Panc1 (cell line): ENCODE measurements at regions not wholly inside any gene's neighbourhood (a gene's known extent, or its start where the extent isn't known, plus 50 kb on each side); places are given as distances from the start of the nearest gene placed in this dataset.

ENCODE experiments used
- ATAC-seq: fragments of 200-7000 bp; cut with Tn5 transposase; 2 replicates; pipeline ENCODE4 v1.9.1; 2020; ENCODE audit warnings: mild to moderate bottlenecking, moderate library complexity
- BruUV-seq: library from RNA; stranded (reverse); fragments of 400-500 nt; replicated peaks from 2 replicates; lab custom pipeline; 2021; lab: Mats Ljungman, UMichigan
- CTCF ChIA-PET: fragments of 300-600 bp; sonication (Branson Sonifier 250); formaldehyde crosslinking; loops from one replicate; lab custom pipeline; 2022; ENCODE audit warnings: antibody characterized with exemption; lab: Charles Lee
- POLR2A ChIA-PET: fragments of 300-600 bp; sonication (Branson Sonifier 250); formaldehyde crosslinking; loops from one replicate; lab custom pipeline; 2022; ENCODE audit warnings: antibody characterized with exemption; lab: Charles Lee
- DNase-seq: peaks from one replicate; pipeline ENCODE4 v3.0.0-alpha.2; 2010; ENCODE audit warnings: low read depth, low spot score
- H3K27ac ChIP-seq: 2 replicates; pipeline ENCODE4 v1.5.1; 2011; ENCODE audit warnings: mild to moderate bottlenecking, low read length, inconsistent platforms
- H3K27me3 ChIP-seq: fragments of 200-500 bp; sonication (Bioruptor generic); 2 replicates; pipeline ENCODE4 v1.6.0; 2014; ENCODE audit warnings: low read length, inconsistent platforms; ENCODE audit not compliant: control insufficient read depth, insufficient read depth
- H3K36me3 ChIP-seq: fragments of 200-500 bp; sonication (Bioruptor generic); 2 replicates; pipeline ENCODE4 v1.5.1; 2014; ENCODE audit warnings: inconsistent platforms, mild to moderate bottlenecking, low read length, moderate library complexity; ENCODE audit not compliant: control insufficient read depth, insufficient read depth
- H3K4me1 ChIP-seq: 2 replicates; pipeline ENCODE4 v1.5.1; 2011; ENCODE audit warnings: inconsistent platforms, mild to moderate bottlenecking, low read length, moderate library complexity; ENCODE audit not compliant: control insufficient read depth, insufficient read depth
- H3K4me3 ChIP-seq, 2 experiments: 2 replicates each; pipeline ENCODE4 v1.5.1; 2011 to 2012; ENCODE audit warnings: low read depth in 2 of 2, low read length in 2 of 2, mild to moderate bottlenecking in 2 of 2, inconsistent platforms in 1 of 2, moderate library complexity in 1 of 2
- H3K9me3 ChIP-seq: fragments of 200-500 bp; sonication (Bioruptor generic); 2 replicates; pipeline ENCODE4 v1.5.1; 2014; ENCODE audit warnings: low read depth, mild to moderate bottlenecking, inconsistent platforms, low read length, moderate library complexity; ENCODE audit not compliant: control insufficient read depth, insufficient read depth
- CTCF ChIP-seq: fragments of 450-650 bp; IDR thresholded peaks from 2 replicates; pipeline ENCODE4 v1.5.1; 2017; ENCODE audit warnings: mild to moderate bottlenecking
- POLR2AphosphoS5 ChIP-seq: IDR thresholded peaks from 2 replicates; pipeline ENCODE4 v1.6.1; 2012; ENCODE audit warnings: mild to moderate bottlenecking, low read depth, low read length, moderate library complexity
- REST ChIP-seq, 2 experiments: IDR thresholded peaks; 2 replicates each; pipeline ENCODE4 v1.6.1; 2011 to 2012; ENCODE audit warnings: low read depth in 2 of 2, control low read depth in 1 of 2, low read length in 1 of 2, mild to moderate bottlenecking in 1 of 2, moderate library complexity in 1 of 2; ENCODE audit not compliant: insufficient read depth in 1 of 2
- SIN3A ChIP-seq: IDR thresholded peaks from 2 replicates; pipeline ENCODE4 v1.6.1; 2012; ENCODE audit warnings: low read depth, mild to moderate bottlenecking, low read length, moderate library complexity, borderline replicate concordance; ENCODE audit not compliant: insufficient read depth
- TCF7L2 ChIP-seq: IDR thresholded peaks from 2 replicates; pipeline ENCODE4 v1.6.1; 2011; ENCODE audit warnings: mild to moderate bottlenecking, low read depth, low read length, inconsistent platforms
- in situ Hi-C: cut with HindIII; loops from 2 replicates; pipeline ENCODE4 v1.10.0; 2016; ENCODE audit warnings: low sequenced_read_pairs, low pct_unique_long_range_greater_than_20kb
- intact Hi-C: fragments of 100-400 bp; cut with micrococcal nuclease; formaldehyde crosslinking; loops from one replicate; pipeline ENCODE4 v1.10.0; 2022; ENCODE audit not compliant: unreplicated experiment

GRCh38 chr20:23249541-23249940 is 101.0 kb upstream of the NXT1 start:
- TF ChIP-seq POLR2AphosphoS5 (no peak), CTCF (no peak), REST (IDR thresholded peaks at IDR 0.05; ENCODE audit: insufficient read depth in 1 of 2, low read depth in 2 of 2, low read length in 1 of 2) (no peak)
- 0 out of 2 replicates have a peak, but pooled peaks cover 8% of the 10 kb centered on the region for H3K27me3 ChIP-seq
- in situ Hi-C loops (no loop called here), intact Hi-C loops (no loop called here)
- H3K36me3 ChIP-seq: no peaks in the 10 kb centered on the region
- POLR2A ChIA-PET: no interaction called here
- CTCF ChIA-PET: no interaction called here
- H3K4me1 ChIP-seq: no peaks in the 10 kb centered on the region
- no peak for DNase-seq
- no peak overlapping the region for H3K27ac ChIP-seq
- H3K9me3 ChIP-seq: no peaks in the 10 kb centered on the region
- no TSS peak for BruUV-seq
- no peak overlapping the region for H3K4me3 ChIP-seq
- ATAC-seq: no peak

GRCh38 chr20:23248461-23248882 is 102.1 kb upstream of the NXT1 start:
- intact Hi-C loops: no loop called here
- no peak overlapping the region for H3K27ac ChIP-seq
- ATAC-seq: no peak
- no peak overlapping the region for H3K4me3 ChIP-seq
- no peaks in the 10 kb centered on the region for H3K9me3 ChIP-seq
- in situ Hi-C loops: no loop called here
- H3K27me3 ChIP-seq: 0 out of 2 replicates have a peak, but pooled peaks cover 8% of the 10 kb centered on the region
- no peak for DNase-seq
- no peak for TF ChIP-seq SIN3A
- no peak for TF ChIP-seq CTCF
- TF ChIP-seq POLR2AphosphoS5: no peak
- TF ChIP-seq TCF7L2: no peak
- no peak for TF ChIP-seq REST (IDR thresholded peaks at IDR 0.05; ENCODE audit: insufficient read depth in 1 of 2, low read depth in 2 of 2, low read length in 1 of 2)
- POLR2A ChIA-PET: no interaction called here
- CTCF ChIA-PET: no interaction called here
- no TSS peak for BruUV-seq
- no peaks in the 10 kb centered on the region for H3K36me3 ChIP-seq
- H3K4me1 ChIP-seq: no peaks in the 10 kb centered on the region
